ENCODE measurements at regions not wholly inside any gene's neighbourhood (a gene's known extent, or its start where the extent isn't known, plus 50 kb on each side); places are given as distances from the start of the nearest gene placed in this dataset.
A peak's percentile ranks its signal among the peaks of the same experiment; 100 is the strongest.

- no peaks in the 10 kb centered on the region for H3K9me3 ChIP-seq
These were observed 186.2 kb downstream of the KIT start for GRCh38 chr4:54843946-54844345.

DNA sequence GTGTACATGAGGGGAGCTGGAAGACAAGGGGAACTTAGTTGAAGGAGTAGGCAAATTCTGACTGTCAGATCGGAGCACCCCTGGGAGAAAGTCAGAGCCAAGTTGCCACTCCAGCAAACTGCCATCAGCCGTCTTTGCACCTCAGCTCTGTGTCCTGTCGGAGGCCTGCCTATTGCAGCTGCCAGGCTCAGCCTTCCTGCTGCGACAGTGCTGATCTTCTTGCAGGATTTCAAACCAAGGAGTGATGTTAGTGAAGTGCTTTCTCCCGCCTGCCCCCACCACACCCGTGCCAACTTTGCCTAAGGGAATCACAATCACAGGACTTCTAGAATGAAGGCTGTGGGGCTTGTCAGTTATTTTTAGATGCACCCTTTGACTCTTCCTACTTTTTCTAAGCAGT, 185.3 kb downstream of the KIT start:
- Histone ChIP-seq H3K36me3 (no peaks in the 10 kb centered on the region), H3K27me3 (no peaks in the 10 kb centered on the region), H3K27ac (no peak overlapping the region), H3K4me3 (no peak overlapping the region), H3K9me3 (no peaks in the 10 kb centered on the region), H3K4me1 (no peaks in the 10 kb centered on the region)
- WGBS = 76% methylated on average over 6 of the region's 6 CpGs
- DNase-seq (ENCODE audit: low spot score in 2 of 2) = no peak
- TF ChIP-seq EP300 (IDR thresholded peaks at IDR 0.05) = no peak
- TF ChIP-seq, protein P1, sequence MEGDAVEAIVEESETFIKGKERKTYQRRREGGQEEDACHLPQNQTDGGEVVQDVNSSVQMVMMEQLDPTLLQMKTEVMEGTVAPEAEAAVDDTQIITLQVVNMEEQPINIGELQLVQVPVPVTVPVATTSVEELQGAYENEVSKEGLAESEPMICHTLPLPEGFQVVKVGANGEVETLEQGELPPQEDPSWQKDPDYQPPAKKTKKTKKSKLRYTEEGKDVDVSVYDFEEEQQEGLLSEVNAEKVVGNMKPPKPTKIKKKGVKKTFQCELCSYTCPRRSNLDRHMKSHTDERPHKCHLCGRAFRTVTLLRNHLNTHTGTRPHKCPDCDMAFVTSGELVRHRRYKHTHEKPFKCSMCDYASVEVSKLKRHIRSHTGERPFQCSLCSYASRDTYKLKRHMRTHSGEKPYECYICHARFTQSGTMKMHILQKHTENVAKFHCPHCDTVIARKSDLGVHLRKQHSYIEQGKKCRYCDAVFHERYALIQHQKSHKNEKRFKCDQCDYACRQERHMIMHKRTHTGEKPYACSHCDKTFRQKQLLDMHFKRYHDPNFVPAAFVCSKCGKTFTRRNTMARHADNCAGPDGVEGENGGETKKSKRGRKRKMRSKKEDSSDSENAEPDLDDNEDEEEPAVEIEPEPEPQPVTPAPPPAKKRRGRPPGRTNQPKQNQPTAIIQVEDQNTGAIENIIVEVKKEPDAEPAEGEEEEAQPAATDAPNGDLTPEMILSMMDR (IDR thresholded peaks at IDR 0.05) = no peak
- no peak for TF ChIP-seq POLR2AphosphoS5 (IDR thresholded peaks at IDR 0.05)
- TF ChIP-seq POLR2A (IDR thresholded peaks at IDR 0.05) = no peak

More at GRCh38 chr4:54843946-54844345, 186.2 kb downstream of the KIT start:
- no peaks in the 10 kb centered on the region for H3K4me1 ChIP-seq
- no peaks in the 10 kb centered on the region for H3K27me3 ChIP-seq
- H3K4me3 ChIP-seq = no peak overlapping the region
- TF ChIP-seq, protein P1 (IDR thresholded peaks at IDR 0.05) = no peak
- no peak for TF ChIP-seq EP300 (IDR thresholded peaks at IDR 0.05)
- TF ChIP-seq POLR2AphosphoS5 (IDR thresholded peaks at IDR 0.05) = no peak
- no peak for TF ChIP-seq POLR2A (IDR thresholded peaks at IDR 0.05)
- WGBS = 80% methylated on average over 3 of the region's 3 CpGs
- no peak overlapping the region for H3K27ac ChIP-seq
- H3K36me3 ChIP-seq = no peaks in the 10 kb centered on the region
- no peak for DNase-seq (ENCODE audit: low spot score in 2 of 2)

- no peaks in the 10 kb centered on the region for H3K36me3 ChIP-seq
- no peaks in the 10 kb centered on the region for H3K4me1 ChIP-seq
- 83% methylated on average over 5 of the region's 5 CpGs for WGBS
- no peak overlapping the region for H3K4me3 ChIP-seq
- no peak for DNase-seq (ENCODE audit: low spot score in 2 of 2)
- no peaks in the 10 kb centered on the region for H3K27me3 ChIP-seq
- no peak overlapping the region for H3K27ac ChIP-seq
- TF ChIP-seq EP300 (IDR thresholded peaks at IDR 0.05) = no peak
- TF ChIP-seq POLR2AphosphoS5 (IDR thresholded peaks at IDR 0.05) = no peak
- TF ChIP-seq, protein P1 (IDR thresholded peaks at IDR 0.05) = no peak
- TF ChIP-seq POLR2A (IDR thresholded peaks at IDR 0.05) = no peak
- H3K9me3 ChIP-seq = no peaks in the 10 kb centered on the region
These were observed 184.9 kb downstream of the KIT start for GRCh38 chr4:54842656-54843055.

- no peak for DNase-seq (ENCODE audit: low spot score in 2 of 2)
- Histone ChIP-seq H3K4me1 (no peaks in the 10 kb centered on the region), H3K4me3 (no peak overlapping the region), H3K27me3 (no peaks in the 10 kb centered on the region), H3K36me3 (no peaks in the 10 kb centered on the region), H3K9me3 (no peaks in the 10 kb centered on the region), H3K27ac (no peak overlapping the region)
- WGBS = 76% methylated on average over 1 of the region's 1 CpG
- TF ChIP-seq, protein P1 (IDR thresholded peaks at IDR 0.05) = no peak
- TF ChIP-seq POLR2A (IDR thresholded peaks at IDR 0.05) (no peak), EP300 (IDR thresholded peaks at IDR 0.05) (no peak), POLR2AphosphoS5 (IDR thresholded peaks at IDR 0.05) (no peak)
These were observed 184.5 kb downstream of the KIT start for GRCh38 chr4:54842226-54842625.

DNA sequence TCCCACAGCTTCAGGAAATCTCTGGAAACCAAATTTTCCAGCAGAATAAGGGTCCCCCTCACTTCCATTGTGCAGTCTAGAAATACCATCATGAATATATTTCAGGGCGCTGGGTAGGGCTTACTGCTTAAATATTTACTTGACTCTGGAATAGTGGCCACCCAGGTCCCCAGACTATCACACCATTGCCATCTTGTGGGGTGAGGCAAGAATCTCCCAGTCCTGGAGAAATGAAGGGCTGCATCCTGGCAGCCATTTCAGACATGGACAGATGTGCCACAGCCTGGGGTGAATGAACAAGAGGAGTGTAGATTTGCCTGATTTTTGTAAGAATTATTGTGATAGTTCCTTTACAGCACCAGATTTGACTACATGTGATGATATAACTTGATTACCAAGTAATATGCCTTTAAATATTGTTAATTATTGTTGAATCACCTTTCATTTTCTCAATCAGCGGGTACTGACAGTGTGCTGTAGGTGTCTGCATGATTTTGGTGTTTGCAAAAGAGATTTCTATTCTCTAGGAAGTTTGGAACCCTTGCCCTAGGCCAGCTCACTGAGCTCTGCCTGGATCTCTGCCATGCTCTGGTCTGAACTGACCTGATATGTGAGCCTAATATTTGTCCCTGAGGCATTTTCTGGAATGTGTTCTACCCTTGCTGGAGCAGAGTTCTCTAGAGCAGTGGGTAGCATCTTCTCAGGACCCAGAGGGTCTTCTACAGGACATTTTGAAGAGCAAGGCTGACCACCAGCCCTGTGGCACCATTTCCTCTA, 183.4 kb downstream of the KIT start:
- TF ChIP-seq POLR2AphosphoS5 (IDR thresholded peaks at IDR 0.05) (no peak), EP300 (IDR thresholded peaks at IDR 0.05) (no peak)
- TF ChIP-seq, protein P1 (IDR thresholded peaks at IDR 0.05) = peak in 1 of 2 donors; percentile 4
- no peak for DNase-seq (ENCODE audit: low spot score in 2 of 2)
- H3K9me3 ChIP-seq = no peaks in the 10 kb centered on the region
- H3K27ac ChIP-seq = no peak overlapping the region
- no peaks in the 10 kb centered on the region for H3K36me3 ChIP-seq
- 72% methylated on average over 2 of the region's 2 CpGs for WGBS
- no peaks in the 10 kb centered on the region for H3K27me3 ChIP-seq
- no peaks in the 10 kb centered on the region for H3K4me1 ChIP-seq
- no peak overlapping the region for H3K4me3 ChIP-seq

Measured in suprapubic skin (tissue), 4 donors.